C4-2B (cell line): ENCODE measurements at regions not wholly inside any gene's neighbourhood (a gene's known extent, or its start where the extent isn't known, plus 50 kb on each side); places are given as distances from the start of the nearest gene placed in this dataset.

ENCODE experiments used
- H3K27ac ChIP-seq: fragments of 450-650 bp; 2 replicates; pipeline ENCODE4 v1.5.1; 2017
- ZFX ChIP-seq: fragments of 450-650 bp; IDR thresholded peaks from 2 replicates; pipeline ENCODE4 v1.6.1; 2017
- TF ChIP-seq, protein P1 (sequence below): fragments of 450-650 bp; conservative IDR thresholded peaks from 2 replicates; pipeline ENCODE4 v1.5.1; 2017; ENCODE audit warnings: mild to moderate bottlenecking

DNA sequence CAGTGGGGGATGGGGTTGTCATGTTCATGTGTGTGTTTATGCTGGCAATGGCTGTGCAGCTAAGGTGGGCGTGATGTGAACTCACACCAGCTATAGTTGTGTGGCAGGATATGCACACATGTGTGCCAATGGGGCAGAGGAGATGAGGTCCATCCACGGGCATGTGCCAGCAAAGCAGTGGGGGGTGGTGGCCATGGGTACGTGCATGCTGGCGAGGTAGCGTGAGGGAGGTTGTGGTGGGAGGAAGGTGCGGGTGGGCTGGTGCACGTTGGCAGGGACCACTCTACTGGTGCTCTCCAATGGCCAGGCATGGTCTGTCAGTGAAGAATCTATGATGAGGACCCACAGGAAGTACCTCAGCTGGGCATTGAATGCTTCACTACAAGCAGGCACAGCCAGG, 567.5 kb upstream of the SORCS1 start:
- TF ChIP-seq, protein P1, sequence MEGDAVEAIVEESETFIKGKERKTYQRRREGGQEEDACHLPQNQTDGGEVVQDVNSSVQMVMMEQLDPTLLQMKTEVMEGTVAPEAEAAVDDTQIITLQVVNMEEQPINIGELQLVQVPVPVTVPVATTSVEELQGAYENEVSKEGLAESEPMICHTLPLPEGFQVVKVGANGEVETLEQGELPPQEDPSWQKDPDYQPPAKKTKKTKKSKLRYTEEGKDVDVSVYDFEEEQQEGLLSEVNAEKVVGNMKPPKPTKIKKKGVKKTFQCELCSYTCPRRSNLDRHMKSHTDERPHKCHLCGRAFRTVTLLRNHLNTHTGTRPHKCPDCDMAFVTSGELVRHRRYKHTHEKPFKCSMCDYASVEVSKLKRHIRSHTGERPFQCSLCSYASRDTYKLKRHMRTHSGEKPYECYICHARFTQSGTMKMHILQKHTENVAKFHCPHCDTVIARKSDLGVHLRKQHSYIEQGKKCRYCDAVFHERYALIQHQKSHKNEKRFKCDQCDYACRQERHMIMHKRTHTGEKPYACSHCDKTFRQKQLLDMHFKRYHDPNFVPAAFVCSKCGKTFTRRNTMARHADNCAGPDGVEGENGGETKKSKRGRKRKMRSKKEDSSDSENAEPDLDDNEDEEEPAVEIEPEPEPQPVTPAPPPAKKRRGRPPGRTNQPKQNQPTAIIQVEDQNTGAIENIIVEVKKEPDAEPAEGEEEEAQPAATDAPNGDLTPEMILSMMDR = no peak
- no peak for TF ChIP-seq ZFX
- no peak overlapping the region for H3K27ac ChIP-seq

DNA sequence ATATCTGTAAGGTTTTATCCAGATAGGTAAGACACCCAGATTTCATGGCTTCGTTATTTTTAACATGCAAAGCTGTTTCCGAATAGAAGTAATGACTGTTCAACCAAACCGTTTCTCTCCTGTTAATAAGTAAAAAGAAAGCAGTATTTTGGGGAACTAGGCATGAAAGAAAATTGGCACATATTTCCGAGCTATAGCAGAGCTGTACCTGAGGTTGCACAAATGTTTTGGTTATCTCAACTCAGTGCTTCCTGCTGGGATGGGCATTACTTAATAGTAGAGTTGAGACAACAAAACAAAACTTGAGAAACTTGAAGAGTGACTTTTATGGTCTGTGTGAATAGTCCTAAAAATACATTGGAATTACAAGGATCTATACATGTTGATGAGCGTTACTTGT, 564.3 kb upstream of the SORCS1 start:
- TF ChIP-seq, protein P1 = no peak
- TF ChIP-seq ZFX = no peak
- H3K27ac ChIP-seq = no peak overlapping the region

DNA sequence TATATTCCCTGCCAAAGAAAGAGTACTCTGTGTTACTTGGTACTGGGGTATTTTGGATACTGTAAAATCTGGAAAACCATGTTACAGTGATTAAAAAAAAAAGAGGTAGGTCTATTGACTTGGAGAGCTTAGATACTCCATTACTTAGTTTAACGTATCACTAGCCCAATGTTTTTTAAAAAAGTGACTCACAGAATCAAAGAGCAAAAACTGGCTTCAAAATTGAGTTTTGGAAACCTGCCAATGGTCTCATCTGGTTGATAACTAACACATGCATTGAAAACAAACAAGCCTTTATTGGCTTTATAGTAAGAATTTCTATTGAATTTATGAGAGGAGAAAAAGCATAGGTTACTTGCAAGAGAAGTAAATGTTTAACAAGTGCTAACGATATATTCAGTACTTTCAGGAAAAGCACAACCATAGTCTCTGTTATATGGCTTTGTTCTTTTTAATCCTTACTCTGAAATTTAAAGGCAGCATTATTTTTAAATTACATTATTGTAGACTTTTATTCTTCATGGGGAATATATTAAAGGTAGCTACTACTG, 563.3 kb upstream of the SORCS1 start:
- TF ChIP-seq ZFX = no peak
- TF ChIP-seq, protein P1 = no peak
- H3K27ac ChIP-seq = no peak overlapping the region

DNA sequence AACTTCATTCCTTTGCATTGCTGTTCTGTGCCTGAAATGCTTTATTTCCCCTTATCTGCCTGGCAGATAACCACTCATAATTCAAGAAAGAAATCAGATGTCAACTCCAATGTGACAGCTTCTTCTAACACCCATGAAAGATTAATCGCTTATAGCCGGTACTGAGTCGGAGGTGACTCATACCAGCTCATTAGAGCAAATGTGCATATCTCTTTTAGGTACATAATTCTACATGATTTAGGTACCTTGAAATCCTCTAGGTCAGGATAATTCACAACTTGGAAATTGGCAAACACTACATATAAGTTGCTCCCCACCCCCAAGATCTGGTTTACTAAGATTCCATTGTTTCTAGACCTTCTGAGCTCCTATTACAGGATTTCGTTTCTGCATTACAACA, 554.4 kb upstream of the SORCS1 start:
- no peak overlapping the region for H3K27ac ChIP-seq
- TF ChIP-seq, protein P1 = no peak
- no peak for TF ChIP-seq ZFX

DNA sequence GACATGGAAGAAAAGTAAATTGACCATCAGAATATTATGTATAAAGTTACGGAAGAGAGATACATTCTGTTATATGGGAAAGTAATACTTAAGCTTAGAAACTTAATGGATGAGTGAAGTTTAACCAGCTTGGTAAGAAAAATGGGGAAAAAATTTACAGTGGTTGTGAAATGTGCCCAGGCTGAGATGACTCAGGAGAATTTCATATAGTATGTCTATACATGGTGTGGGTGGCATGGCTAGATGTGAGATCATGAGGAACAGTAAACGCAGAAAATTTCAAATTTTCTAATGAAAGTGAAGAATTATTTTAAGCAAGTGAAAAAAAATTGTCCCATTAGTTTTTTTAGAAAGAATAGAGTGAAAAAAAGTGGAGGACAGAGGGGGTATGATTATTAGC, 552.5 kb upstream of the SORCS1 start:
- no peak for TF ChIP-seq ZFX
- TF ChIP-seq, protein P1 = no peak
- H3K27ac ChIP-seq = no peak overlapping the region

DNA sequence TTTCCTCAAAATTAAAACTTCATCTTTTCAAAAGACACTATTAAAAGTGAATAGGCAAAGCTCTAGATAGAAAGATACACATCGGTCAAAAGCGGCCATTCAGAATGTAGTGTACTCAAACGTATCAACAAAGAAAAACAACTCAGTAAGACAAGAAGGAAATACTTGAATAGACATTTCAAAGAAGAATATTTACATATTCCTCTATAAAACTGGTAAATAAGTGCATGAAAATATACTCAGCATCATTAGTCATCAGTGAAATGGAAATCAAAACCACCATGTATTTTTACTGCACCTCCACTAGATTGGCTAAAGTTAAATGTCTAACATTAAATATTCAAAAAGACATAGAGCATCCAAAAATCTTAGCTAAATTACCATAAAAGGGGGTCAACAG, 551.1 kb upstream of the SORCS1 start:
- no peak overlapping the region for H3K27ac ChIP-seq
- TF ChIP-seq, protein P1 = no peak
- TF ChIP-seq ZFX = no peak

DNA sequence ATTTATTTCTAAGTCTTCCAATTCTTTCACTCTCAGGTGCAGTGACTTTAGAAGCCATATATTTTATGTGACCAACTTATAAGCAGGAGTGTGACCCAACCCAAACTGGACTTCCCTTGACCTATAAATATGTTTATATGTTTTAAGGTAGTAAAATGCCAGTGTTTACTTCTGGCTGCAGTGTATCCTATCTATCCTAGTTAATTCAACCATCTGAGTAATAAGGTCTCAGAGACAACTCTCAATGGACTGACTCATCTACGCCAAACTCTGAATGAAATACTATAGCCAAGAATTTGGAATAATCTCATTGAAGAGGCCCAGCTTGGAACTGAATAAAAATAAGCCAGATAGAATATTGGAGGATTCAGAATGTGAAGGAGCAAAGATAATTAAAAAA, 544.5 kb upstream of the SORCS1 start:
- no peak for TF ChIP-seq ZFX
- TF ChIP-seq, protein P1 = no peak
- H3K27ac ChIP-seq = no peak overlapping the region
